H9 (cell line): ENCODE measurements at regions not wholly inside any gene's neighbourhood (a gene's known extent, or its start where the extent isn't known, plus 50 kb on each side); places are given as distances from the start of the nearest gene placed in this dataset.

Experiments
- DNase-seq: peaks from one replicate; pipeline ENCODE4 v3.0.0-alpha.2; 2017
- H2AFZ ChIP-seq: one replicate; pipeline ENCODE4 v1.6.1; 2013; ENCODE audit warnings: mild to moderate bottlenecking, low read length, control low read depth, moderate library complexity
- H2AK5ac ChIP-seq: 2 replicates; pipeline ENCODE4 v1.6.1; 2013; ENCODE audit warnings: low read length, control low read depth, mixed read lengths; ENCODE audit not compliant: insufficient read length
- H2BK120ac ChIP-seq: one replicate; pipeline ENCODE4 v1.6.1; 2013; ENCODE audit warnings: low read depth, mild to moderate bottlenecking, low read length, control low read depth, inconsistent platforms; ENCODE audit not compliant: poor library complexity, severe bottlenecking
- H2BK12ac ChIP-seq: 2 replicates; pipeline ENCODE4 v1.6.1; 2013; ENCODE audit warnings: low read length, control low read depth, mixed read lengths, low read depth; ENCODE audit not compliant: insufficient read length
- H2BK15ac ChIP-seq: 2 replicates; pipeline ENCODE4 v1.6.1; 2013; ENCODE audit warnings: low read depth, low read length, control low read depth
- H2BK20ac ChIP-seq: one replicate; pipeline ENCODE4 v1.6.1; 2013; ENCODE audit warnings: low read depth, mild to moderate bottlenecking, low read length, control low read depth, inconsistent platforms; ENCODE audit not compliant: poor library complexity, severe bottlenecking
- H2BK5ac ChIP-seq: 2 replicates; pipeline ENCODE4 v1.6.1; 2013; ENCODE audit warnings: low read length, control low read depth, mixed read lengths; ENCODE audit not compliant: insufficient read length
- H3K14ac ChIP-seq: 2 replicates; pipeline ENCODE4 v1.6.1; 2013; ENCODE audit warnings: low read length, control low read depth; ENCODE audit not compliant: insufficient read depth
- H3K18ac ChIP-seq: 2 replicates; pipeline ENCODE4 v1.6.1; 2013; ENCODE audit warnings: low read depth, mild to moderate bottlenecking, mixed read lengths, low read length, control low read depth; ENCODE audit not compliant: insufficient read length
- H3K23ac ChIP-seq: 2 replicates; pipeline ENCODE4 v1.6.1; 2013; ENCODE audit warnings: low read length, control low read depth, mixed read lengths, low read depth; ENCODE audit not compliant: insufficient read length
- H3K23me2 ChIP-seq: 2 replicates; pipeline ENCODE4 v1.6.1; 2013; ENCODE audit warnings: low read depth, mild to moderate bottlenecking, mixed read lengths, low read length, control low read depth; ENCODE audit not compliant: insufficient read length, poor library complexity, severe bottlenecking
- H3K27ac ChIP-seq: 2 replicates; pipeline ENCODE4 v1.5.1; 2013; ENCODE audit warnings: low read length, control low read depth, mixed read lengths, low read depth; ENCODE audit not compliant: insufficient read length
- H3K27me3 ChIP-seq: 2 replicates; pipeline ENCODE4 v1.6.1; 2013; ENCODE audit warnings: low read length, control low read depth, inconsistent platforms; ENCODE audit not compliant: insufficient read depth
- H3K4ac ChIP-seq: 2 replicates; pipeline ENCODE4 v1.6.1; 2013; ENCODE audit warnings: low read depth, mild to moderate bottlenecking, control low read depth, inconsistent platforms, low read length, moderate library complexity
- H3K4me1 ChIP-seq: 2 replicates; pipeline ENCODE4 v1.6.1; 2013; ENCODE audit warnings: low read length, control low read depth, inconsistent platforms; ENCODE audit not compliant: insufficient read depth
- H3K4me2 ChIP-seq: 2 replicates; pipeline ENCODE4 v1.6.1; 2013; ENCODE audit warnings: low read length, control low read depth, mixed read lengths; ENCODE audit not compliant: insufficient read length, insufficient read depth
- H3K56ac ChIP-seq: 2 replicates; pipeline ENCODE4 v1.6.1; 2013; ENCODE audit warnings: low read depth, mild to moderate bottlenecking, mixed read lengths, low read length, control low read depth; ENCODE audit not compliant: insufficient read length
- H3K79me1 ChIP-seq: 2 replicates; pipeline ENCODE4 v1.6.1; 2013; ENCODE audit warnings: low read depth, mild to moderate bottlenecking, moderate library complexity, low read length, control low read depth, inconsistent platforms; ENCODE audit not compliant: insufficient read depth, poor library complexity, severe bottlenecking
- H3K79me2 ChIP-seq: 2 replicates; pipeline ENCODE4 v1.6.1; 2013; ENCODE audit warnings: low read length, control low read depth, inconsistent platforms; ENCODE audit not compliant: insufficient read depth
- H3K9ac ChIP-seq: 2 replicates; pipeline ENCODE4 v1.6.1; 2013; ENCODE audit warnings: low read length, control low read depth, mixed read lengths; ENCODE audit not compliant: insufficient read length; ENCODE audit errors: extremely low read depth
- H3K9me3 ChIP-seq: one replicate; pipeline ENCODE4 v1.6.1; 2013; ENCODE audit warnings: low read depth, low read length, inconsistent platforms; ENCODE audit not compliant: control insufficient read depth
- H3T11ph ChIP-seq: one replicate; pipeline ENCODE4 v1.6.1; 2013; ENCODE audit warnings: mild to moderate bottlenecking, low read length, control low read depth, inconsistent platforms
- H4K20me1 ChIP-seq: one replicate; pipeline ENCODE4 v1.6.1; 2013; ENCODE audit not compliant: control insufficient read depth, insufficient read length, insufficient read depth
- H4K5ac ChIP-seq: 2 replicates; pipeline ENCODE4 v1.6.1; 2013; ENCODE audit warnings: low read depth, mild to moderate bottlenecking, mixed read lengths, low read length, control low read depth; ENCODE audit not compliant: insufficient read length
- H4K8ac ChIP-seq: replicated peaks from 2 replicates; pipeline ENCODE4 v1.6.1; 2013; ENCODE audit warnings: low read length, control low read depth, mixed read lengths, low read depth; ENCODE audit not compliant: insufficient read length
- H4K91ac ChIP-seq: 2 replicates; pipeline ENCODE4 v1.6.1; 2013; ENCODE audit warnings: low read depth, mild to moderate bottlenecking, moderate library complexity, mixed read lengths, low read length, control low read depth; ENCODE audit not compliant: insufficient read length
- H3K27ac Mint-ChIP-seq, 3 experiments: 2 replicates in 2 of 3; 3 replicates in 1 of 3; pipeline ENCODE4 v1.8.0; 2020 to 2021; ENCODE audit warnings: mixed read lengths in 3 of 3, mild to moderate bottlenecking in 1 of 3, moderate library complexity in 1 of 3
- H3K27me3 Mint-ChIP-seq: 2 replicates; pipeline ENCODE4 v1.8.0; 2021; ENCODE audit warnings: low read depth, mild to moderate bottlenecking, moderate library complexity, mixed read lengths
- H3K36me3 Mint-ChIP-seq, 3 experiments: 2 replicates in 2 of 3; 3 replicates in 1 of 3; pipeline ENCODE4 v1.8.0; 2020 to 2021; ENCODE audit warnings: low read depth in 3 of 3, mixed read lengths in 3 of 3; ENCODE audit not compliant: insufficient read depth in 1 of 3
- H3K4me1 Mint-ChIP-seq, 2 experiments: 2 replicates each; pipeline ENCODE4 v1.8.0; 2020; ENCODE audit warnings: mixed read lengths in 2 of 2
- H3K4me3 Mint-ChIP-seq, 2 experiments: 2 replicates in 1 of 2; 3 replicates in 1 of 2; pipeline ENCODE4 v1.8.0; 2020 to 2021; ENCODE audit warnings: mild to moderate bottlenecking in 2 of 2, mixed read lengths in 2 of 2, moderate library complexity in 1 of 2
- H3K9me3 Mint-ChIP-seq, 2 experiments: 2 replicates in 1 of 2; 3 replicates in 1 of 2; pipeline ENCODE4 v1.8.0; 2020; ENCODE audit warnings: mild to moderate bottlenecking in 2 of 2, mixed read lengths in 2 of 2, moderate library complexity in 1 of 2
- TF ChIP-seq, protein P1 (sequence below): fragments of 200-600 bp; sonication (generic); conservative IDR thresholded peaks from 3 replicates; pipeline ENCODE4 v1.8.0; 2021; ENCODE audit warnings: antibody characterized with exemption, mild to moderate bottlenecking

DNA sequence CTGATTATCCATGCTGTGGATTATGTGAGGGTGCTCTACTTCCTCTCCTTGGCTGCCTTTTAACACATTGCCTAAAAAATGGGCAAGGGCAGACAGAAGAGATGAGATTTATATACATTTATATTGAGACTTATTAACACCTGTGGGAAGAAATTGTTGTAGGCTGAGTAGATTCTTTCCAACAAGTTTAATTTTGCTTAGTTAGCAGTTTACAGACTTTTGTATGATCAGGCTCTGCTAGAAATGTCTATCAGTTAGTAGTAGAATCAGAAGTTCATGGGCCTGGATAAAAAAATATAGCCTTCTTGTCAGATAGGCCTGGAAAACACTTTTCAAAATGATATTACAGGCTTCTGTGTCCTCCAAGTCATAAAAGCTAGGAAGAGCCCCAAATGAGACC is 111.3 kb upstream of the LEF1 start:
- Histone ChIP-seq H3K56ac (no peak overlapping the region), H3K14ac (no peak overlapping the region), H3K4ac (no peak overlapping the region), H4K91ac (no peak overlapping the region), H2AFZ (no peak overlapping the region), H4K5ac (no peak overlapping the region), H3T11ph (no peak overlapping the region), H3K79me2 (no peaks in the 10 kb centered on the region), H3K23me2 (no peaks in the 10 kb centered on the region), H3K27me3 (no peaks in the 10 kb centered on the region), H2BK5ac (no peak overlapping the region), H3K79me1 (no peaks in the 10 kb centered on the region), H3K18ac (no peak overlapping the region), H3K9me3 (no peaks in the 10 kb centered on the region), H4K20me1 (no peaks in the 10 kb centered on the region), H2BK20ac (no peak overlapping the region), H3K4me1 (no peaks in the 10 kb centered on the region; the same call in 1 of the 2 replicates), H2BK120ac (no peak overlapping the region), H3K23ac (no peak overlapping the region), H2AK5ac (no peak overlapping the region), H3K4me2 (no peak overlapping the region), H2BK12ac (no peak overlapping the region), H3K9ac (no peak overlapping the region), H2BK15ac (no peak overlapping the region), H3K27ac (no peak overlapping the region), H4K8ac (no peak overlapping the region)
- no peaks in the 10 kb centered on the region for H3K27me3 Mint-ChIP-seq
- TF ChIP-seq, protein P1, sequence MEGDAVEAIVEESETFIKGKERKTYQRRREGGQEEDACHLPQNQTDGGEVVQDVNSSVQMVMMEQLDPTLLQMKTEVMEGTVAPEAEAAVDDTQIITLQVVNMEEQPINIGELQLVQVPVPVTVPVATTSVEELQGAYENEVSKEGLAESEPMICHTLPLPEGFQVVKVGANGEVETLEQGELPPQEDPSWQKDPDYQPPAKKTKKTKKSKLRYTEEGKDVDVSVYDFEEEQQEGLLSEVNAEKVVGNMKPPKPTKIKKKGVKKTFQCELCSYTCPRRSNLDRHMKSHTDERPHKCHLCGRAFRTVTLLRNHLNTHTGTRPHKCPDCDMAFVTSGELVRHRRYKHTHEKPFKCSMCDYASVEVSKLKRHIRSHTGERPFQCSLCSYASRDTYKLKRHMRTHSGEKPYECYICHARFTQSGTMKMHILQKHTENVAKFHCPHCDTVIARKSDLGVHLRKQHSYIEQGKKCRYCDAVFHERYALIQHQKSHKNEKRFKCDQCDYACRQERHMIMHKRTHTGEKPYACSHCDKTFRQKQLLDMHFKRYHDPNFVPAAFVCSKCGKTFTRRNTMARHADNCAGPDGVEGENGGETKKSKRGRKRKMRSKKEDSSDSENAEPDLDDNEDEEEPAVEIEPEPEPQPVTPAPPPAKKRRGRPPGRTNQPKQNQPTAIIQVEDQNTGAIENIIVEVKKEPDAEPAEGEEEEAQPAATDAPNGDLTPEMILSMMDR: no peak
- no peaks in the 10 kb centered on the region; a peak in 1 of 7 replicates for H3K36me3 Mint-ChIP-seq
- peaks cover 14 to 18% of the 10 kb centered on the region in 2 experiments for H3K4me1 Mint-ChIP-seq
- H3K9me3 Mint-ChIP-seq: no peaks in the 10 kb centered on the region
- H3K4me3 Mint-ChIP-seq: no peak overlapping the region
- no peak for DNase-seq
- no peak overlapping the region for H3K27ac Mint-ChIP-seq
